Keratinocyte (primary cell): ENCODE measurements at regions not wholly inside any gene's neighbourhood (a gene's known extent, or its start where the extent isn't known, plus 50 kb on each side); places are given as distances from the start of the nearest gene placed in this dataset.
"Not testable (repeated sequence)": the region's sequence is repeated elsewhere in the genome, so short reads cannot be mapped to it uniquely, and the experiment has no call there.

Experiments used
- DNase-seq: peaks from one replicate; pipeline ENCODE4 v3.0.0-alpha.2; 2011; ENCODE audit warnings: low read depth, missing footprints, low spot score
- FAIRE-seq: peaks from 2 replicates; lab custom pipeline; 2011; peaks lifted over from hg19 to GRCh38; lab: Jason Lieb, UNC
- H2AFZ ChIP-seq: 2 replicates; pipeline ENCODE4 v1.6.0; 2012; ENCODE audit warnings: low read length, control low read depth, inconsistent platforms; ENCODE audit not compliant: control insufficient read depth
- H3K27ac ChIP-seq: 2 replicates; pipeline ENCODE4 v1.5.1; 2011; ENCODE audit warnings: low read length; ENCODE audit not compliant: control insufficient read depth, insufficient read depth
- H3K27me3 ChIP-seq: 3 replicates; pipeline ENCODE4 v1.6.0; 2011; ENCODE audit warnings: low read length; ENCODE audit not compliant: control insufficient read depth, insufficient read depth; ENCODE audit errors: extremely low read depth
- H3K36me3 ChIP-seq, 2 experiments: 2 replicates in 1 of 2; 3 replicates in 1 of 2; pipeline ENCODE4 v1.5.1; 2011; ENCODE audit warnings: low read length in 2 of 2, mild to moderate bottlenecking in 1 of 2; ENCODE audit not compliant: control insufficient read depth in 2 of 2, insufficient read depth in 2 of 2; ENCODE audit errors: extremely low read depth in 1 of 2
- H3K4me1 ChIP-seq: 3 replicates; pipeline ENCODE4 v1.5.1; 2011; ENCODE audit warnings: low read length; ENCODE audit not compliant: control insufficient read depth, insufficient read depth; ENCODE audit errors: extremely low read depth
- H3K4me2 ChIP-seq: 3 replicates; pipeline ENCODE4 v1.6.0; 2011; ENCODE audit warnings: low read depth, low read length; ENCODE audit not compliant: control insufficient read depth, insufficient read depth; ENCODE audit errors: extremely low read depth
- H3K4me3 ChIP-seq, 3 experiments: fragments of 200-600 bp in 1 of 3; sonication (generic) in 1 of 3; 2 replicates in 2 of 3; 3 replicates in 1 of 3; pipeline ENCODE4 v1.5.1; 2011 to 2016; ENCODE audit warnings: low read length in 3 of 3, mild to moderate bottlenecking in 3 of 3, control low read depth in 2 of 3, inconsistent platforms in 1 of 3, low read depth in 1 of 3, mixed read lengths in 1 of 3, mixed run types in 1 of 3, moderate library complexity in 1 of 3; ENCODE audit not compliant: control insufficient read depth in 2 of 3, insufficient read depth in 2 of 3; ENCODE audit errors: extremely low read depth in 1 of 3
- H3K79me2 ChIP-seq: 2 replicates; pipeline ENCODE4 v1.6.0; 2012; ENCODE audit warnings: low read length; ENCODE audit not compliant: control insufficient read depth, insufficient read depth
- H3K9ac ChIP-seq: 3 replicates; pipeline ENCODE4 v1.6.0; 2011; ENCODE audit warnings: low read length; ENCODE audit not compliant: control insufficient read depth, insufficient read depth; ENCODE audit errors: extremely low read depth
- H3K9me1 ChIP-seq: 3 replicates; pipeline ENCODE4 v1.6.0; 2011; ENCODE audit warnings: low read length; ENCODE audit not compliant: control insufficient read depth, insufficient read depth; ENCODE audit errors: extremely low read depth
- H3K9me3 ChIP-seq: 2 replicates; pipeline ENCODE4 v1.5.1; 2012; ENCODE audit warnings: low read depth, low read length; ENCODE audit not compliant: control insufficient read depth
- H4K20me1 ChIP-seq: 3 replicates; pipeline ENCODE4 v1.6.0; 2011; ENCODE audit warnings: low read length; ENCODE audit not compliant: control insufficient read depth, insufficient read depth; ENCODE audit errors: extremely low read depth
- EZH2 ChIP-seq: IDR thresholded peaks from one replicate; pipeline ENCODE4 v1.6.1; 2012; ENCODE audit warnings: inconsistent platforms, mild to moderate bottlenecking, low read length, moderate library complexity
- dilution Hi-C: fragments of 300-500 bp; cut with MboI; formaldehyde crosslinking; loops from one replicate; pipeline ENCODE4 v1.7.0; 2020; ENCODE audit warnings: low sequenced_read_pairs; ENCODE audit not compliant: extremely low pct_ligation_motif_present
- TF ChIP-seq, protein P1 (sequence below), 3 experiments: IDR thresholded peaks in 1 of 3; conservative IDR thresholded peaks in 1 of 3; optimal IDR thresholded peaks in 1 of 3; 2 replicates in 2 of 3; 3 replicates in 1 of 3; pipeline versions ENCODE3 to v1.5.1; 2011; ENCODE audit warnings: low read length in 3 of 3, mild to moderate bottlenecking in 3 of 3, moderate library complexity in 2 of 3, control low read depth in 1 of 3, inconsistent platforms in 1 of 3; ENCODE audit not compliant: insufficient read depth in 2 of 3; ENCODE audit errors: extremely low read depth in 1 of 3

DNA sequence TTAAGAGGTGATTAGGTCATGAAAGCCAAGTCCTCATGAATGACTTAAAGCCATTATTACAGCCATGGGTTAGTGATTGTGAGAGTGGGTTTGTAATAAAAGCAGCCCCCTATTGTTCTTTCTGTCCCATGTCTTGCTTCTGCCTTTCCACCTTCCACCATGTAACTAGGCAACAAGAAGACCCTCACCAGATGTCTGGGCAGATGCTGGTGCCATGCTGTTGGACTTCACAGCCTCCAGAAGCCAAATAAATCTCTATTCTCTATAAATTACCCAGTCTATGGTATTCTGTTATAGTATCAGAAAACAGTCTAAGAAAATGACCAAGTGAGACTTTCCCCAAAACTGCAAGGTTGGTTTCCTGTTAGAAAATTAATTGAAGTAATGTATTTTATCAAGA lies 460.3 kb upstream of the ADARB2 start:
- no peak for FAIRE-seq
- dilution Hi-C loops, result no loop called here
- no peaks in the 10 kb centered on the region for H3K27me3 ChIP-seq
- no peaks in the 10 kb centered on the region for H3K36me3 ChIP-seq
- H3K27ac ChIP-seq, result no peak overlapping the region
- H3K9me1 ChIP-seq, result no peaks in the 10 kb centered on the region
- H3K4me3 ChIP-seq, result no peak overlapping the region
- H3K9me3 ChIP-seq, result no peaks in the 10 kb centered on the region
- no peak overlapping the region for H3K4me2 ChIP-seq
- no peak overlapping the region for H2AFZ ChIP-seq
- H3K79me2 ChIP-seq, result no peaks in the 10 kb centered on the region
- H3K9ac ChIP-seq, result no peak overlapping the region
- no peak for DNase-seq
- no peaks in the 10 kb centered on the region for H4K20me1 ChIP-seq
- no peaks in the 10 kb centered on the region for H3K4me1 ChIP-seq
- no peak for TF ChIP-seq EZH2
- TF ChIP-seq, protein P1, sequence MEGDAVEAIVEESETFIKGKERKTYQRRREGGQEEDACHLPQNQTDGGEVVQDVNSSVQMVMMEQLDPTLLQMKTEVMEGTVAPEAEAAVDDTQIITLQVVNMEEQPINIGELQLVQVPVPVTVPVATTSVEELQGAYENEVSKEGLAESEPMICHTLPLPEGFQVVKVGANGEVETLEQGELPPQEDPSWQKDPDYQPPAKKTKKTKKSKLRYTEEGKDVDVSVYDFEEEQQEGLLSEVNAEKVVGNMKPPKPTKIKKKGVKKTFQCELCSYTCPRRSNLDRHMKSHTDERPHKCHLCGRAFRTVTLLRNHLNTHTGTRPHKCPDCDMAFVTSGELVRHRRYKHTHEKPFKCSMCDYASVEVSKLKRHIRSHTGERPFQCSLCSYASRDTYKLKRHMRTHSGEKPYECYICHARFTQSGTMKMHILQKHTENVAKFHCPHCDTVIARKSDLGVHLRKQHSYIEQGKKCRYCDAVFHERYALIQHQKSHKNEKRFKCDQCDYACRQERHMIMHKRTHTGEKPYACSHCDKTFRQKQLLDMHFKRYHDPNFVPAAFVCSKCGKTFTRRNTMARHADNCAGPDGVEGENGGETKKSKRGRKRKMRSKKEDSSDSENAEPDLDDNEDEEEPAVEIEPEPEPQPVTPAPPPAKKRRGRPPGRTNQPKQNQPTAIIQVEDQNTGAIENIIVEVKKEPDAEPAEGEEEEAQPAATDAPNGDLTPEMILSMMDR (optimal IDR thresholded peaks at IDR 0.05 in 1 of 3, IDR thresholded peaks at IDR 0.05 in 1 of 3, conservative IDR thresholded peaks at IDR 0.05 in 1 of 3; ENCODE audit: extremely low read depth in 1 of 3, insufficient read depth in 2 of 3, low read length in 3 of 3), result no peak

DNA sequence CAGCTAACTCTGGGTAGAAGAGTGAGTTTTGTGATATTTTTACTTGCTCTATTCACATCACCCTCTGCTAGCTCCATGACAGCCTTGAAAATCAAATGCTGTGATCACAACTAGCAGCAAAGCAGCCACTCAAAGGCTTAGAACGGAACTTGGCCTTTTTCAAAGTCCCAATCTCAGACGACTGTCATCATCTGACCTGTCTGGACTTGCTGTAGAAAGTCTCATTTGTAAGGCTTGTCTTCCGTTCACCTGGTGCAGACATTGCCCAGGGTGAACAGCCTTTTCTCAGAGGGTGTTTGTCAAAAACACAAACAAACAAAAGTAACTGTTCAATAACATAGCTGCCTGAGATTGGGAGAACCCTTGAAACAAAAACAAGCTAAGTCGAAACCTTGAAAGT lies 458.9 kb upstream of the ADARB2 start:
- Histone ChIP-seq H3K4me1 (no peaks in the 10 kb centered on the region), H3K4me2 (peak overlapping the region; percentile 30), H3K4me3 (no peak overlapping the region), H3K79me2 (no peaks in the 10 kb centered on the region), H4K20me1 (no peaks in the 10 kb centered on the region), H3K36me3 (no peaks in the 10 kb centered on the region), H3K9me1 (no peaks in the 10 kb centered on the region), H3K9me3 (no peaks in the 10 kb centered on the region), H3K27me3 (no peaks in the 10 kb centered on the region), H2AFZ (peak overlapping the region; percentile 66), H3K9ac (no peak overlapping the region), H3K27ac (no peak overlapping the region)
- FAIRE-seq (peak; percentile 46), DNase-seq (no peak)
- dilution Hi-C loops, result no loop called here
- TF ChIP-seq, protein P1 (optimal IDR thresholded peaks at IDR 0.05 in 1 of 3, IDR thresholded peaks at IDR 0.05 in 1 of 3, conservative IDR thresholded peaks at IDR 0.05 in 1 of 3; ENCODE audit: extremely low read depth in 1 of 3, insufficient read depth in 2 of 3, low read length in 3 of 3), result no peak
- TF ChIP-seq EZH2, result no peak

DNA sequence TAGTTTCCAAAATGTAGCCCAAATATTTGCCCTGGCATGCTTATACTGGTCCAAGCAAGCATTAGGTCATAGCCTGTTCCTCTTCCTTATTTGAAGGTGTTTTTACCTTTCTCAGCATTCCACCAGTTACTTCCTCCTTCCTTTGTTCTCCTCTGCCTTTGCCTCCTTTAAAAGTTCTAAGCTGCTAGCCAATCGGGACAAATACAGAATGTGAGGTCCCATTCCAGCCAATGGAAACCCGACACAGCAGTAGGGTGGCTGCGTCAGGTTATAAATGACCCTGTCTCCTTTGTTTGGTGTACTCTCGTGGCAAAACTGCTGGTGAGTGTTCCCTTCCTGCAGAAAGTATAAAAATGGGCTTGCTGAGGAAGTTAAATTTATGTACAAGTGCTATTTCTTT lies 452.0 kb upstream of the ADARB2 start:
- dilution Hi-C loops, FAIRE-seq, H3K4me1 ChIP-seq, H3K4me3 ChIP-seq, DNase-seq, H3K9ac ChIP-seq, H3K9me1 ChIP-seq, H3K79me2 ChIP-seq, H3K4me2 ChIP-seq, H4K20me1 ChIP-seq, H3K9me3 ChIP-seq, H3K27me3 ChIP-seq, H3K36me3 ChIP-seq, H3K27ac ChIP-seq: not testable (repeated sequence)
- H2AFZ ChIP-seq, result peak overlapping the region; percentile 43
